ENCODE measurements at regions not wholly inside any gene's neighbourhood (a gene's known extent, or its start where the extent isn't known, plus 50 kb on each side); places are given as distances from the start of the nearest gene placed in this dataset.
"Not testable (repeated sequence)": the region's sequence is repeated elsewhere in the genome, so short reads cannot be mapped to it uniquely, and the experiment has no call there.

DNA sequence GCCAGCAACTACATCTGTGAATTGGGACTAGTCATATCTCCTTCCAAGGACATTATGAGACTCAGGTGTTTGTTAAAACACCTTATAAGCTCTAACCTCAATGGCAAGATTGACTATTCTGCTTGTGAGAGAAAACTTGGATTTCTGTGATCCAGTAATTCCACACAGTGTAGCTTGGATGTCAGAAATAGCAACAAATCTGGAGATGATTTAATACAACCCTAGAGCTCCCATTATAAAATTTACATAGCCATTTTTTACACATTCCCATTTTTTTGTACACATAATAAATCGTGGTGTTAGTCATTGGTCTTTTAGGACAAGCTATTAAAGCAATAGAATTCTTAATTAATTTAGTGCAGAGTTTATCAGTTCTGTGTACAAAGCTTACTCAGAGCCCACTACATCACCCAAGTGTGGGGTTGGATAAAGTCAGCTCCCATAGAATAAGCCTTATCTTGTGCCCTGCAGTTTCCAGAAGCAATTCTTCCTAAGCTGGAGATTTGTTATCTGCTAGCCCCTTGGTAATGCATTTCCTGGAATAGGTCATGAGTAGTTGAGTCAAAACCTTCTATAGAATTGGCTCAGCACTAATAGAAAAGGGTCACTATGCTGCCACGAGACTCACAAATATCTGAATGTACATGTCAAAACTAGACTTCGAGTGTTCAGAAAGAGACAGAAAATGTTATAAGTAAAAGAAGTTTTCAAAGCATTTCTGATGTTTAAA is 434.0 kb upstream of the RUNX1 start:
- DNase-seq, result no peak

DNA sequence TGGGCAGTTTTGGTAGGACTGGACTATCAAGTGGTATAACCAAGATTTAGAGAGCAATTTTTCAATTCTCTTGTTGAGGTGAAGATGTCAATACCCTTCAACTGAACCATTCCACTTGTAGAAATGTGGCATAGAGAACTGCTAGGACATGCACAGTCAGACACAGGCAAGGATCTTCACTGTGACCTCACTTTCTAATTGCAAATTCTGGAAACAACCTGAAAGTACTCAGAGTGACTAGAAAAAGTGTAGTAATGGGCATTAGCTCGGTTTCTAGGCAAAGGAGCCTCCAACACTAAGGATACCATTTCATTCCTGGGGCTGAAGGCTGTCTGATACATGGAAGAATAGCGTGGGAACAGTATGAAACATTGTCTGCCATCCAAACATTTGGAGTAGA is 433.0 kb upstream of the RUNX1 start:
- DNase-seq, result no peak

DNA sequence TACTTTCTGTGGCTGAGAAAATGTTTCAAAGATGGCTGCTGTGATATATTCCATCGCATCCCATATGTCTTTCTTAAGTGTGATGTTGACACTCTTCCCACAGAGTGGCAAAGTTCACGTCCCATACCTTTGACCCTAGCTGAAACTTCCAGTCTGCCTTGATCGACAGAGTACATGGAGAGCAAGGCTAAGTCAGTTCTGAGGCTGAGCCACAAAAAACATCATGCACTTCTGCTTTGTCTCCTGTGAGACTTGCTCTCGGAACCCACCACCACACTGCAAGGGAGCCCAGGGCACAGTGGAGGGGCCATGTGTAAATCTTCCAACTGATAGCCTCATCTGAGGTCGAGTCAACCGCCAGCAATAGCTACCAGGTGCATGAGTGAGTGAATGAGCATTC is 431.9 kb upstream of the RUNX1 start:
- no peak for DNase-seq

DNA sequence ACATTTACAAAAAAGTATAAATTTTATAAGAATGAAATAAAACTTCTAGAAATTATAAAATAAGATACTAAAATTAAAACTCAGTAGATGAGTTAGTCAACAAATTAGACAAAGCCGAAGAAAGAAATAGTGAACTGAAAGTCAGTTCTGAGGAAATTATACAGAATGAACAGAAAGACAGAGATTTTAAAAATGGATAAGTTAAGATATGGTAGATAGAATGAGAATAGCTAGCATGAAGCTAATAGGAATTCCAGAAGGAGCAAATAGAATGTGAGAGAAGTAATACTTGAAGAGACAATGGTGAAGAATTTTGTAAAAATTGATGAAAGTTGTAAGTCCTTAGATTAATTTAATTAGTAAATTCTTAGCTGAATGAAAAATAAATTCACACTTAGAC is 430.4 kb upstream of the RUNX1 start:
- no peak for DNase-seq

DNA sequence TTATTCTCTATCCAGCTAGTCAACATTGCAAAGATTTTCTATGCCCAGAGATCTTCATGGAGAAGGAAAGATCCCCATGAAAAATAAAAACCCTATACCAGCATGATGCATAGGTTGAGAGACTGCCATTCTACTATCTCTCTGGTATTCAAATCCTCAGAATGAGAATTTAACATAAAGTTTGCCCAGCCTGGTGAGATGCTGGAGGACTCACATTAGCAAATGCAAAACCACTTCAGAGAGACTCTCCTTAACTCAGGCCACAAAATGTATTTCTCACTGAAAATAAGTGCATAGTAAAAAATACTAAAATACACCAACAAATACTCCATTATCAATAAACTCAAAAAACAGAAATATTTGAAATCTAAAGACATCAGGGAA is 430.0 kb upstream of the RUNX1 start:
- DNase-seq, result no peak

DNA sequence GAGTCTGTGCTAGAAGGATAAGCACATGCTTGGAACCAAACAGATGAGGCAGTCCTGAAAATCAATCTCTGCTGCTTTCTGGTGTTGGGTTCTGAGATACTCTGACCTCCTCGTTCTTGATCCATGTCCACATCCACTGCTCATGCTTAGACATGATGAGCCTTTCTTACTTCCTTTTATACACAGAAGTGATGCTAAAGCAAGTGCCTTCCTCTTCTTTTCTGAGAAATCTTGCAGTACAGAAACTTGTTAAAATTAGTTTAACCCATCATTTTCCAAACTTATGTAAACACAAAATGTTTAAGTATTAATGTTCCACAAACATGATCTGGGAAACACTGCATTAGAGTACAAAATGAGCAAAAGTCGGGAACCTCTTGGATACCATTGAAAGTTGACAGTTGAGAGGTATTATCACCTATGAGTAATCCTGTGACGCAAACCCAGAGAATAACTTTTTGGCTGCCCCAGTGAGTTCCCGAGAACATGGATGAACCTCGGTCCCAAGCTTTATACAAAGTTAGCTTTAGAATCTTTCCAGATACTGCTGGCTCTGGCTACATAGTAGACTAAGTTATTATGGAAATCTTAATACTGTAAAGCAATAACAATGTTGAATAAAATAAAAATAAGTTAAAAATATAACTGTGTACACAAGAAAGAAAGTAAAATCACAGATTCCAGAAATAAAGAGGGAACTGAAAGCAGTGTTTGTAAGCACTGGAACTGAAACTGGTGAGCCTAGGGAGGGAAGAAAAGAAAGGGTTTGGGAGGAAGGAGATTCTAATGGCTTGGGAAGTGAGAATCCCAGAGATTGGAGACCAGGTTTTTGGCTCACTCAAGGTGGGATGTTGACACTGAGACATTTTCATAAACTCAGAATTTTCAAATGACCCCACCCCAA is 429.3 kb upstream of the RUNX1 start:
- no peak for DNase-seq

DNA sequence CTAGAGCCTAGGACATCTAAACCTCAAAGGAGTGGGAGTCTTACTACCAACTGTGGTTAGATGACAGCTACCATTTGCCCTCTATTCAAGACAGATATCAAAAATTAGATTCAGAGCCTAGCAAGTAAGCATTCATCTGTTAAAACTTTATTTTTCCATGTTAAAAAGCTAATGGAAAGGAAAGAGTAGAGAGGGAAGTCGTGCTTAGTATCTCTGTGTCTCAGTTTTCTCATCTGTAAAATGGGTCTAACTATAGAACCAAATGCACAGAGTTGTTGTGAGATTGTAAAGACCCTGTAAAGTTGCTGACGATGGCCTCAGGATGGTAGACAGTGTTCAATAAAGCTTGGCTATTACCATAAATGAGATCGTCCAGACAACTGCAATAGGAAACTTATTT is 428.5 kb upstream of the RUNX1 start:
- no peak for DNase-seq

DNA sequence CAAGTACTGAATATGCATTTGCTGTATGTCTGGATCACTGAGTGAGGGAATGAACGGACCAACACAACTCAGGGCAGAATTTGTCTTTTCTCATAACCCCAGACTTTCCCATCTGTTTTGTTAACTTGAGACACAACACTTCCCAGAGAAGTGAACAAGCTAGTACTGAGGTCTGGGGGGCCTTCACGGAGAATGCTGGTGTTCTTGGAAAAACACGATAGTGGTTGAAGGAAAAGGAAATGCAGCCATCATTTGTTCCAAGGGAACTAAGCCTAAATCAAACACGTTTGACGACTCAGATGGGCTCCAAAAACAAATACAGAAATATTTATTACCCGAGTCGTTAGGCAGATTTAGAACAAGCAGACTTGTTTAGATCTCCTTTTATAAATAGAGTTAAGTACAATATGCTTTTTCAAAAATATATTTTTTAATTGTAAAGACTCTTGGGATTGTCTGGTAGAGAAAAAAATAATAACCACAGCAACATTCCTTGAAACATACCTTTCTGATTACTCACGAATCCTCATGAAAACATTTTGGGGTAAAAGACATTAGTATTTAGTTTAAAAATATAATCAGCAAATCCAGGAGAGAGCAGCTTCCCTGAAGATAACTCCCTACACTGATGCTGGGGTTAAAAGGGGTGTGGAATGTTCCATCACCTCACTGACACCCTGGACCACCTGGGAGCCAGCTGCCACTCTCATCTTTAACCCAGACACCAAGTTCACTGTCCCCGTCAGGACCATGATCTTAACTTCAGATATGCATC is 427.7 kb upstream of the RUNX1 start:
- no peak for DNase-seq

DNA sequence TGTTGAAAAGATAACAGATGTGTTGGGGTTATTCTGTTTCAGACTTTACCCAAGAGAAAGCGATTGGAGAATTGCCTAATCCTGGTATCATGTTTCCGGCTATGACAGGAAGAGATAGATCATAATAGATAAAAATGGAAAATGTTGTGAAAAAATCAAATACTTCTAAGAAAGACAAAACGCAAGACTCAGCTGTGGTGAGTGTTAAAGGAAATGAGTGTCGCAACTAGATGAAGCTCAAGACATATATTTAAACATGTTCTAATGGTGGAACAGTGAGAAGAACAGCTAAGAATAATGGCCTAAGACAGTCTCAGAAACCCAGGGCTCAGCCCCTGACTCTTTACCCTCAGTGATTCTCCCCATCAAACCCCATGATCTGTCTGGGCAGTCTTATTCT is 426.7 kb upstream of the RUNX1 start:
- no peak for DNase-seq

DNA sequence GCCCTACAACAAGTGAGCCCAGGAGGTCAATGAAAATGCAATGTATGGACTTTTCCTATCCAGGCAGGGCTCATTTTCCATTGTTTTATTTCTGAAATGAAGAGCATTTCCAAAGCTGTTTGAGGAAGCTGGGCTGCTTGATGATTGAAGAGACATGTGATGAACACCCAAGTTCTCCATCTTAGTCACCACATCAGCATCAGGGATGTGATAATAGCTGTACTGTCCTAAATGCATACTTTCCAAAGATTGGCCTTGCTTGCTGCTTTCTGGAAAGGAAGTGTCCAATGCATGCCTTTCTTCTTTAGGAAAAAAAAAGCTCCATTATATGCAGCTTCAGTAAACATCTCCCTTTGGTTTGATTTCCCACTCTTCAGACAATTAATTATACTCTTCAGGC is 425.9 kb upstream of the RUNX1 start:
- no peak for DNase-seq

DNA sequence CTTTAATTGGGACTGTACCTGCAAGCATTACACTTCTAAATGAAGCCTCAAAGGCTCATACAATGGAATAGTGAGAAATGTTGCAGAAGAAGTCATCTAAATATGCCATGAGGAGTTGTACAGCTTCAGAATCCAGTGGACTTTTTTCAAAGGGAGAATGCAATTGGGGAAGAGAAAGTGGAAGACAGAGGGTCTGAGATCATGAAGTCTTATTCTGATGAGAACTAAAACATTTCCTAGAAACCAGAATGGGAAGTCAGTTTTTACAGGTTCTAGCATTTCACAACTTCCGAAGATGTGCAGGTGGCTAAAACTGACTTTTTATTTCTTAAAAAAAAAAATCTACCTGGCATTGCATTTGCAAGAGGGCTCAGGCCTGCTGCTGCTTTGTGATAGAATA is 424.4 kb upstream of the RUNX1 start:
- DNase-seq, result peak in 1 of 2 donors; percentile 5

DNA sequence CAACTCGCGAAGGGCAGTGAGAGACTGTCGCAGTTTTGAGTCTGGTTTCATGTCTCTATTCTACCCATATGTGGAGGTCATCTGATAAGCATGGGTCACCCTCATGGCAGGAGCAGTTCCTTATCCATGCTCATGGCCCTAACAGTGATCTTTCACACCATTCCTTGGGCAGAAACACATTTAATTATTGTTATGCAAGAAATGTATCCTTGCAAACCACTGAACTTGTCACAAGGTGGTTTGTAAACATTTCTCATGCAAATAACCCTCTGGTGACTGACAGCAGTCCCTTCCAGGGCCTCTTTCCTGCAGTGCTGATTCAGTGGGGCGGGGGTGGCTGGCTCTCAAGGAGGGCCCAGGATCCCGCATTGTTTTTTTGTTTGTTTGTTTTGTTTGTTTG is 421.4 kb upstream of the RUNX1 start:
- DNase-seq, result no peak

DNA sequence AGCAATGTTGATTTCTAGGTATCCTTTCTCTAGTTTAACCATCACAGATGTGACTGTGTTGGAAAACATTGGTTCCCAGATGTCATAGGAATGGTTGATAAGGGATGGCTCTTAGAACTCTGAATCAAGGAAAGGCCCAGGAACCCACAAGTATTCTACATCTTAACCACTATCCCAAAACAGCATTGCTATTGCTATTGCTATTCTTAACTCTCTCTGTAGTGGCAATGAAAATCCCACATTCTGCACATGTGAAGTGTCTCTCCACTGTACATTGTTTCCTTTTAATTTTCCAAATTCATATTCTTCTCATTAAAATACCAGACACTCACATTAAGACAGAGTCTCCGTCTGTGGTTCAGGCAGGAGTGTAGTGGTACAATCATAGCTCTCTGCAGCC is 420.4 kb upstream of the RUNX1 start:
- no peak for DNase-seq

DNA sequence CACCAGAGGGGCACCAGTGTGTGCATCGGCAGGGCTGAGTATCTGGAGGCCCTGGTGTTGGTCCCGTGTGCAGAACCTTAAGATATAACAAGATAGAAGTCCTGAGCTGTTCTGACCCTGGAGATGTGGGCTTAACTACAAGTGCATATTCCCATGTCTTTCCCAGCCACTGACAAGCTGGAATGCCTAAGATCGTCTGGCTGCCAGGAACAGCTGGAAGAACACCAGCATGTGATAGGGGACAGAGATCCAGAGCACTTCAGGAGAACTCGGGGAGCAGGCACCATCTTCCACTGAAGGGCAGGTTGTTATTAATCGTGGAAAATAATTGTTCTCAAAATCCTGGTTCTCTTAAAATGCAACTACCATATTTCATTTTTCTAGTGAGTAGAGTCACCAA is 419.9 kb upstream of the RUNX1 start:
- DNase-seq, result no peak

DNA sequence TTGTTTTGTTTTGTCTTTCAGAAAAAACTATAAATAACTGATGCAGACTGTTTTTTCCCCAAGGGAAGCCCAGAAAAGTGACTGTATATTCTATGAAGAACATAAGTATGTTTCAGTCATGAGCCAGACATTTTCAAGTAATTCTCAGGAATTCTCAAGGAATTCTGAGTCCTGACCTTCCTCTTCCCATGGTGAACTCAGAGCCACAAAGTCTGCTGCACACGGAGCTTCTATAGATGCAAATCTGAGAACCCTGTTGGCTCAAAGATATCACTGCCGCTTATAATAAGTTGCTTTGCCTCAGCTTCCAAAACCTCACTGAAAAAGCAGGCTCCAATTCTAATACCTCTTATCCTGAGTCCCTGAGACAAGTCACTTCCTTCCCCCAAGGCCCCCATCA is 418.5 kb upstream of the RUNX1 start:
- no peak for DNase-seq

DNA sequence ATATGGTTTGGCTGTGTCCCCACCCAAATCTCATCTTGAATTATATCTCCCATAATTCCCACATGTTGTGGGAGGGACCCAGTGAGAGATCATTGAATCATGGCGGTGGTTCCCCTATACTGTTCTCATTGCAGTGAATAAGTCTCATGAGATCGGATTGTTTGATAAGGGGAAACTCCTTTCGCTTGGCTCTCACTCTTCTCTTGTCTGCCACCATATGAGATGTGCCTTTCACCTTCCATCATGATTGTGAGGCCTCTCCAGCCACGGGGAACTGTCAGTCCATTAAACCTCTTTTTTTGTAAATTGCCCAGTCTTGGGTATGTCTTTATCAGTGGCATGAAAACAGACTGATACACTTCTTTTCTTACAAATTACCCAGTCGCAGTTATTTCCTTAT is 417.6 kb upstream of the RUNX1 start:
- DNase-seq, result not testable (repeated sequence)

DNA sequence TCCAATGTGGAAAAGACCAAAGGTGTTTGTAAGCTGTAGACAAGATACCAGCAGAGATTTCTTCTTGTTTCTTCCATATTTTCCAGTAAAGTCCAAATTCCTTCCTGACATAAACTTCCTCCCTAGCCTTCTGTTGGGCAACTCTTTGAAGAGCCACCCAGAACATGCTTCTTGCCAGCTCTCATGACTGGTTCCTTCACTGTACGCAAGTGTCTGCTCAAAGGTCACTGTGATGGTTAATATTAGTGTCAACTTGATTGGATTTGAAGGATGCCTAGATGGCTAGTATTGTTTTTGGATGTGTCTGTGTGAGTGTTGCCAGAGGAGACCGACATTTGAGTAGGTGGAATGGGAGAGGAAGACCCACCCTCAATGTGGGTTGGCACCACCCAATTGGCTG is 416.6 kb upstream of the RUNX1 start:
- DNase-seq, result no peak

DNA sequence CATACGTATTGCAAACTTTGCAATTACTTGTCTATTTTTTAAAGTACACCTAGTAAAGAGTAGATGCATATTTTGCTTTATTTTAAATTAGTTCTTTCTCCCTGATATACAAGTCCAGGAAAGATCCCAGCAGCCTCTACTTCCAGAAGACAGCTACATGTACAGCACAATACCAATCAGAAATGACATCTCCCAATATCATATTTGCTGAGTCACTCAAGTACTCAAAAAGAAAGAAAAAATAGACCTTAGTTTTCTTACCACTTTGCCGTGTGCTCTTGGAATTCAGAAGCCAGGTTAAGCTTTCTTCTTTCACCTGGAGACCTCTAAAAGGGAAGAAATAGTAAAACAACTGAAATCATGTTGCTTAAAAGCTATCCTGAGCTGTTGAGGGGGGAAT is 412.6 kb upstream of the RUNX1 start:
- DNase-seq, result no peak

DNA sequence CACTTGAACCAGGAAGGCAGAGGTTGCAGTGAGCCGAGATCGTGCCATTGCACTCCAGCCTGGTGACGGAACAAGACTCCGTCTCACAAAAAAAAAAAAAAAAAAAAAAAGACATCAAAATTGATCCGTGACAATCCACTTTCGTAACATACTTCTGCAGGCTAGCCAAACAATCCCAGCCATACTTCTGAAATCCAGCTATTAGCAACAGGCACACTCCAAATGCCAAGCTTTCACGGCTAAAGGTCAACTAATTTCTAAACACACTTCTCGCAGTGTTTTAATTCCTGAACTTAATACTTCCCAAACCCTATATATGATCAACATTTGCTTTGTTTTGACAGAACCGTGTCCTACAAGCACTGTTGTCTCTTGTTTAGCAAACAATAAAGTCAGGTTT is 411.3 kb upstream of the RUNX1 start:
- no peak for DNase-seq

DNA sequence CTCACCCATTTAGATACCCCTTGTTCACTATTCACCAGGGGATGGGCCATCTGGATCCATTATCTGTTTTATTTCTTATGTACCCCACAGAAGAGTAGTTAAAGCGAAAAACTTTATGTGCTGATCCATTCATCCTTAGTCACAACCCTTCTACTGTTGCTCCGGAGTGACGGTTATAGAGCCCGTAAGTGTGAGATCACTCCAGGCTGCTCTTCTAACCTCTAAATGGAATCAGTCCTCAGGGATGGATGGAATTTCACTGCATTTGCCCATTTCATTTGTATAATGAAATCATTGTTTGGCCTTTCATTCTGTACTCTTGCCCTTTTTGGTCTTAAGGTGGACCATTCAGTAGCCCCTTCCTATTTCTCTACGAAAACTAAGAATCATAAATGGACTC is 409.3 kb upstream of the RUNX1 start:
- no peak for DNase-seq

DNA sequence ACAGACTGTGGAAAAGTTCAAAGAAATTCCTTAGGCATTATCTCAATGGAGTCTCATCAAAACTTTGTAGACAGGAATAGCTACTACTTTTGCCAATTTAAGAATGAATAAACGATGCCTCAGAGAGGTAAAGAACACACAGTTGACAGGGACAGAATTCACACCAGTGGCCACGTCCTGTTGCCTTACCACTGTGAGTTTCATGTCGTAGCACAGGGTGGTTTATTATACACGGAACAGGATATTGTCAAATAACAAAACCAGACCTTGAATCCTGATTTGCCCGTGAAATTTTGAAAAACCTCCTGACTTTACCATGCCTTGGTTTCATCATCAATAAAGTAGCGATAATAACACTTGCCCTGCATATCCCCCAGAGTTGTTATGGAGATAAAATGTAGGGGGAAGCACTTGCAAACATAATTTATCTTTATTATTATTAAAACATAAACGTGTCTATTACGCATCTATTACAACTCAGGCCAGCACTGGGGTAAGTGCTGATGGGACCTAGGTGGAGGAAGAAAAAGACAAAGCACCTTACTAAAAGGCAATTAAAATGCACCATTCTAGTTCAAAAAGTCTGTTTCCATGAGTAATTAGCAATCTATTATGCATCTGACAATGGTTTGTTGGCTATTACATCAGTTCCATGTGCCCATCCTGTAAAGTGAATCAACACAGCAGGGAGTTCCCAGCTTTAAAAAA is 408.1 kb upstream of the RUNX1 start:
- DNase-seq, result no peak

DNA sequence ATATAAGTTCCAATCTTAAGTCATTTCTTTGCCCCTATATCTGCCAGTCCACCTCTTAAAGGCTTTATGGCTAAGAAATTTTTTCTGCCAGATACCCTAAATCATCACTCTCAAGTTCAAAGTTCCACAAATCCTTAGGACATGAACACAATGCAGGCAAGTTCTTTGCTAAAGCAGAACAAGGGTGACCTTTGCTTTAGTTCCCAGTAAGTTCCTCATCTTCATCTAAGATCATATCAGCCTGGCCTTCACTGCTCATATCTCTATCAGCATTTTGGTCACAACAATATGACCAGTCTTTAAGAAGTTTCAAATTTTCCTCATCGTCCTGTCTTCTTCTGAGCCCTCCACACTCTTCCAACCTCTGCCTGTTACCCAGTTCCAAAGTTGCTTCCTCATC is 402.2 kb upstream of the RUNX1 start:
- no peak for DNase-seq

DNA sequence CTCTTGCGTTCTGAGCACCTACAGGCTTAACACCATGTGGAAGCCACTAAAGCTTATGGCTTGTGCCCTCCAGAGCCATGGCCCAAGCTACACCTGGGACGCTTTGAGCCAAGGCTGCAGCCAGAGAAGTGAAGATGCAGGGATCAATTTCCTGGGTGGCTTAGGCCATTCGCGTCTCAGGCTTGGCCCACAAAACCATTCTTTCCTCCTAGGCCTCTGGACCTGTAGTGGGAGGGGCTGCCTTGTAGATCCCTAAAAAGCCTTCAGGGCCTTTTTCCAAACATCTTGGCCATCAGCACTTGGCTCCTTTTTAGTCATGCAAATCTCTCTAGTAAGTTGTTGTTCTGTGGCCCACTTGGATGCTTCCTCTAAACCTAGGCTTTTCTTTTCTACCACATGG is 401.7 kb upstream of the RUNX1 start:
- no peak for DNase-seq

Data from hippocampal formation (tissue), 2 donors.